ENCODE measurements at regions not wholly inside any gene's neighbourhood (a gene's known extent, or its start where the extent isn't known, plus 50 kb on each side); places are given as distances from the start of the nearest gene placed in this dataset.

GRCh38 chr13:91017669-91018053 is 329.8 kb upstream of the MIR17HG start:
- no peak for TF ChIP-seq CTCF (IDR thresholded peaks at IDR 0.05)
- TF ChIP-seq CHD4 (IDR thresholded peaks at IDR 0.05; ENCODE audit: borderline replicate concordance): no peak
- TF ChIP-seq HDAC2 (IDR thresholded peaks at IDR 0.05): no peak
